Liver (tissue), 3 donors: ENCODE measurements at regions not wholly inside any gene's neighbourhood (a gene's known extent, or its start where the extent isn't known, plus 50 kb on each side); places are given as distances from the start of the nearest gene placed in this dataset.

Experiments
- FOXA1 ChIP-seq: IDR thresholded peaks from 2 replicates; pipeline ENCODE4 v1.6.1; 2016; ENCODE audit warnings: antibody characterized with exemption
- GABPA ChIP-seq, 2 donors: IDR thresholded peaks in 1 of 2; conservative IDR thresholded peaks in 1 of 2; 2 replicates each; pipeline ENCODE4 v1.6.1; 2016; ENCODE audit warnings: antibody characterized with exemption in 2 of 2, mild to moderate bottlenecking in 1 of 2, moderate library complexity in 1 of 2
- SP1 ChIP-seq: IDR thresholded peaks from 2 replicates; pipeline ENCODE4 v1.6.1; 2018; ENCODE audit warnings: antibody characterized with exemption, mild to moderate bottlenecking
- TAF1 ChIP-seq: conservative IDR thresholded peaks from 2 replicates; pipeline ENCODE4 v1.6.1; 2016; ENCODE audit warnings: antibody characterized with exemption, mild to moderate bottlenecking
- YY1 ChIP-seq: IDR thresholded peaks from 2 replicates; pipeline ENCODE4 v1.6.1; 2016; ENCODE audit warnings: antibody characterized with exemption, mild to moderate bottlenecking
- TF ChIP-seq, protein P1 (sequence below): fragments of 150-350 bp; IDR thresholded peaks from 2 replicates; pipeline ENCODE4 v1.5.1; 2017; ENCODE audit warnings: improper control_type of control experiment, low read depth, low read length; ENCODE audit not compliant: missing input control
- TF ChIP-seq, protein P2 (sequence below): IDR thresholded peaks from 2 replicates; pipeline ENCODE4 v1.6.1; 2016; ENCODE audit warnings: antibody characterized with exemption
- TF ChIP-seq, protein P3 (sequence below): IDR thresholded peaks from 2 replicates; pipeline ENCODE4 v1.6.1; 2016; ENCODE audit warnings: antibody characterized with exemption
- donor health status: healthy.
- donor health status: healthy.

DNA sequence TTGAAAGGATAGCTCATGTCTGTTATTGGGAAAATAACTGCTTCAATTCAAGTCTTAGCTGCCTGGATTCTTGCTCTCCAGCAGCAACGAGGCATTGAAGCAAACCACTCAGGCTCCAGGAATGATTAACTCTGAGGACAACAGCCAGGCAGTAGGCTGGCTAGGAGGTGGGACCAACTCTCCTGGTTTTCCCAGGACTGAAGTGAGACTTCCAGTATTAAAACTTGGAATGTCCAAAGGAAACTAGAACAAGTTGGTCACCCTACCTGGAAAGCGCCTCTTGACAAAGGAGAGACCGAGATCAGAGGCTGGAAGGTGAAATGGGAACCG is 100.7 kb downstream of the SALL1 start:
- TF ChIP-seq, protein P1, sequence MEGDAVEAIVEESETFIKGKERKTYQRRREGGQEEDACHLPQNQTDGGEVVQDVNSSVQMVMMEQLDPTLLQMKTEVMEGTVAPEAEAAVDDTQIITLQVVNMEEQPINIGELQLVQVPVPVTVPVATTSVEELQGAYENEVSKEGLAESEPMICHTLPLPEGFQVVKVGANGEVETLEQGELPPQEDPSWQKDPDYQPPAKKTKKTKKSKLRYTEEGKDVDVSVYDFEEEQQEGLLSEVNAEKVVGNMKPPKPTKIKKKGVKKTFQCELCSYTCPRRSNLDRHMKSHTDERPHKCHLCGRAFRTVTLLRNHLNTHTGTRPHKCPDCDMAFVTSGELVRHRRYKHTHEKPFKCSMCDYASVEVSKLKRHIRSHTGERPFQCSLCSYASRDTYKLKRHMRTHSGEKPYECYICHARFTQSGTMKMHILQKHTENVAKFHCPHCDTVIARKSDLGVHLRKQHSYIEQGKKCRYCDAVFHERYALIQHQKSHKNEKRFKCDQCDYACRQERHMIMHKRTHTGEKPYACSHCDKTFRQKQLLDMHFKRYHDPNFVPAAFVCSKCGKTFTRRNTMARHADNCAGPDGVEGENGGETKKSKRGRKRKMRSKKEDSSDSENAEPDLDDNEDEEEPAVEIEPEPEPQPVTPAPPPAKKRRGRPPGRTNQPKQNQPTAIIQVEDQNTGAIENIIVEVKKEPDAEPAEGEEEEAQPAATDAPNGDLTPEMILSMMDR, result no peak
- TF ChIP-seq, protein P2, sequence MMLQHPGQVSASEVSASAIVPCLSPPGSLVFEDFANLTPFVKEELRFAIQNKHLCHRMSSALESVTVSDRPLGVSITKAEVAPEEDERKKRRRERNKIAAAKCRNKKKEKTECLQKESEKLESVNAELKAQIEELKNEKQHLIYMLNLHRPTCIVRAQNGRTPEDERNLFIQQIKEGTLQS, result no peak
- no peak for TF ChIP-seq TAF1
- TF ChIP-seq GABPA (IDR thresholded peaks at IDR 0.05 in 1 of 2, conservative IDR thresholded peaks at IDR 0.05 in 1 of 2), result no peak
- no peak for TF ChIP-seq FOXA1
- no peak for TF ChIP-seq SP1
- TF ChIP-seq, protein P3, sequence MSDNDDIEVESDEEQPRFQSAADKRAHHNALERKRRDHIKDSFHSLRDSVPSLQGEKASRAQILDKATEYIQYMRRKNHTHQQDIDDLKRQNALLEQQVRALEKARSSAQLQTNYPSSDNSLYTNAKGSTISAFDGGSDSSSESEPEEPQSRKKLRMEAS, result no peak
- peak; percentile 29 for TF ChIP-seq YY1
